ENCODE measurements at regions not wholly inside any gene's neighbourhood (a gene's known extent, or its start where the extent isn't known, plus 50 kb on each side); places are given as distances from the start of the nearest gene placed in this dataset.
A peak's percentile ranks its signal among the peaks of the same experiment; 100 is the strongest.

- no peak for DNase-seq
Measured at GRCh38 chr1:109826446-109826845, 62.7 kb upstream of the EPS8L3 start.

DNA sequence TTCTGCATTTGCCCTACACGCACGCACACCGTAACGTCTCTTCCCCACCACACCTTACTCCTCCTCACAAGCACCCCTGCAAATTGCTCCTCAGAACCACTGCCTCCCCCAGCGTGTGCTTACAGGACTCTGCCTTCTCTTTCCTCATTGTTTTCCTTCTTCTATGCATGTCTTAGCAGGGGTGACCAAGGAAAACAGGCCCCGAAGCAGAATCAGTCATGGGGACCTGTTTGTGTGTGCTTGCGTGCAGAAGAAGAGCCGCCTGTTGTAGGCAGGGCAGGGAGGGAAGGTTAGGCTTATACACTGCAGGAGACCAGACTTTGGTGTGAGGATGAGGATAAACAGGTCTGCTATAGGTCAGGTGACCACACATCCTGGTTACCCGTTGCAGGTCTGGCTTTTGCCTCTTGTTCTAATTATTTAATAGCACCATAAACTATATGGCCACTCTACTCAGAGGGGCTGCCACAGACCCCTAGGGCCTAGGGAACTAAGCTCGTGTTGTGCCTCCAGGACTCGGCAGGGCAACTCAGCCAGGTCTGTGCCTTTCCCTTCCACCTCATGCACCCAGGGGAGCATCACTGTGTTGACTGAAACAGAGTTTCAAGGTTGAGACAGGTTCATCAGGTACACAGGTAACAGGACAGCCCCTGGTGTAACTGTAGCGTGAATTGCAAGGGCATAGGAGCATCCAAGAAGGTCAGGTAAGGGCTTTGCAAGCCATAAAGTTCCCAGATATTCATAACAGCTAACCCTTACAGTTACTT is 60.8 kb upstream of the EPS8L3 start:
- no peak for DNase-seq

GRCh38 chr1:109823543-109824348 is 60.0 kb upstream of the EPS8L3 start:
- no peak for DNase-seq

- no peak for DNase-seq
Measured at GRCh38 chr1:109822749-109823542, 59.2 kb upstream of the EPS8L3 start.

GRCh38 chr1:109821831-109822745 is 58.4 kb upstream of the EPS8L3 start:
- DNase-seq, result no peak

DNA sequence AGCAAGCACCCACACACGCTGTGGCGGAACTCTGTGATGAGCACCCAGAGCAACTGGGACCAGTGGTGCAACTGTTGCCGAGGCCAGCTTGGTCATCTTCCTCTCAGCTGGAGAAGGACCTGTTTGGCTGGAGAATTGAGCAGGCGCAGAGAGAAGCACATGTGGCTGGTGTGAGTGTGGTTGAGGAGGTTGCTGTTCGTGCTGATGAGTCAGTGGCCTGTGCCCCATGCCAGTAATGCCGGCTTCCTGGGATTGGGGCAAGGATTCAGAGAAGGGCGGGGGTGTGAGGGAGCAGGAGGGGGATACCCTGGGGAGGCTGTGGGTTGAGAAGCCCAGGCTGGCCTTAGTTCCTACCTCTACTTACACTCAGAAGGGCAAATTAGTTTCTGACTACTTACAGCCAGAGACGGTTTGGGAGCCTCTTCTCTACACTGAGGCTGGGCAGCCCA is 57.5 kb upstream of the EPS8L3 start:
- no peak for DNase-seq

GRCh38 chr1:109819906-109820305 is 56.2 kb upstream of the EPS8L3 start:
- DNase-seq, result no peak

- no peak for DNase-seq
Measured at GRCh38 chr1:109818988-109819764, 55.5 kb upstream of the EPS8L3 start.

DNA sequence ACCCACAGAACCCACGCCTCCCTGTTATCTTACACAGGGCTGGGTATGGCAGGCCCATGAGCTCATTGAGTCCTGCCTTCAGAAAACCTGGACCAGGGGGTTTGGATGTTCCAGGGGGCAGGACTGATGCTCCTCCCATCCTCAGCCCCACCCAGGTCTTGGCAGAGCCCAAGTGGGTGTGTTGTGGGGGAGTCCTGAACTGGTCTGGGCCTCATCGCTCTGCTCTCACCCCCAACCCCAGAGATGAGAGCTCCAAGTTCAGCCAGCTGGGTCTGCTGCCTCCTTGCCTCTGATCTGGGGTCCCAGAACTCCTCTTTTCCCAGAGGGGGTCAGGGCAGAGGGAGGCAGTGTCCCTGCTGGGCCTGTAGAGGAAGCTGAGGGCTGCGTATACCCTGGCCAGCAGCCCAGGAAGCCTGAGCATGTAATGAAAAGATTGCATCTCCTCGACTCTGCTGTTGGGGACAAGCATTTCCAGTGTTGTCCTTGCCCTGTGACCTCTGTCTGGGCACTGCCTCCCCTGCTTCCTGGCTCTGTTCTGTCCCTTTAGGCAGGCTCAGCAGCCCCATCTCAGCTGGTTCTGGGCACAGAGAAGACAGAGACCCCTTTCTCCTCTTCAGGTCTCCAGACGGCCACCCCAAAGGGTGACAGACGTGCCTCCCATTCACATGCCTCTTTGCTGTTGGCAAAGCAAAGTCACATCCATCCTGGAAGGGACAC is 54.7 kb upstream of the EPS8L3 start:
- DNase-seq, result no peak

GRCh38 chr1:109817881-109818270 is 54.2 kb upstream of the EPS8L3 start:
- no peak for DNase-seq

GRCh38 chr1:109816975-109817535 is 53.3 kb upstream of the EPS8L3 start:
- DNase-seq, result no peak

- DNase-seq, result no peak
Measured at GRCh38 chr1:109816175-109816811, 52.6 kb upstream of the EPS8L3 start.

DNA sequence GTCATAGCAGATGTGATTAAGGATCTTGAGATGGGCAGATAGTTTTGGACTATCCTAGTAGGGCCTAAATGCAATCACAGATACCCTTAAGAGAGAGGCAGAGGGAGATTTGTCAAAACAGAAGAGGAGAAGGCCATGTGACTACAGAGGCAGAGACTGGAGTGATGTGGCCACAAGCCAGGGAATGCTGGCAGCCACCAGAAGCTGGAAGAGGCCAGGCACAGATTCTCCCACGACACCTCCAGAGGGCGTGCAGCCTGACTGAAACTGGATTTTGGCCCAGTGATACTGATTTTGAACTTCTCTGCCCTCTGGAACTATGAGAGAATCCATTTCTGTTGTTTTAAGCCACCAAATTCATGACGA is 52.1 kb upstream of the EPS8L3 start:
- no peak for DNase-seq

GRCh38 chr1:109814993-109815786 is 51.5 kb upstream of the EPS8L3 start:
- no peak for DNase-seq

- peak in 1 of 2 donors; percentile 29 for DNase-seq
Measured at GRCh38 chr1:109814223-109814622, 50.5 kb upstream of the EPS8L3 start.

All from hippocampal formation (tissue), 2 donors.